B cell (primary cell): ENCODE measurements at regions not wholly inside any gene's neighbourhood (a gene's known extent, or its start where the extent isn't known, plus 50 kb on each side); places are given as distances from the start of the nearest gene placed in this dataset.

Experiments used
- ATAC-seq: fragments of 200-7000 bp; cut with Tn5 transposase; one replicate; pipeline ENCODE4 v1.10.0; 2021; ENCODE audit warnings: low read depth, mild to moderate bottlenecking, moderate number of reproducible peaks, moderate library complexity
- CTCF ChIA-PET: fragments of 350-600 bp; sonication (Branson Sonifier 250); formaldehyde crosslinking; loops from one replicate; lab custom pipeline; 2021; ENCODE audit warnings: antibody characterized with exemption, inconsistent platforms; lab: Charles Lee
- POLR2A ChIA-PET: fragments of 350-600 bp; sonication (Branson Sonifier 250); formaldehyde crosslinking; loops from one replicate; lab custom pipeline; 2021; ENCODE audit warnings: antibody characterized with exemption; lab: Charles Lee
- DNase-seq: peaks from one replicate; pipeline ENCODE4 v3.0.0; 2013
- H2AFZ ChIP-seq: 2 replicates; pipeline ENCODE4 v1.6.1; 2012; ENCODE audit warnings: mild to moderate bottlenecking, low read depth, low read length; ENCODE audit not compliant: insufficient read depth, poor library complexity, severe bottlenecking
- H3K27ac ChIP-seq, 2 donors: 1 replicate in 1 of 2; 2 replicates in 1 of 2; pipeline ENCODE4 v1.5.1; 2012 to 2013; ENCODE audit warnings: low read length in 2 of 2, mild to moderate bottlenecking in 2 of 2, moderate library complexity in 1 of 2
- H3K27me3 ChIP-seq, 4 experiments: fragments of 200-600 bp in 1 of 4; sonication (generic) in 1 of 4; replicated peaks in 1 of 4; 1 replicate in 2 of 4; 2 replicates in 2 of 4; pipeline versions ENCODE4 v1.6.1 to v1.7.0; 2013 to 2016; ENCODE audit warnings: low read length in 3 of 4, mild to moderate bottlenecking in 2 of 4, mixed read lengths in 1 of 4, moderate library complexity in 1 of 4; ENCODE audit not compliant: insufficient read depth in 4 of 4, control insufficient read depth in 3 of 4; ENCODE audit errors: control extremely low read depth in 1 of 4
- H3K36me3 ChIP-seq, 2 experiments: replicated peaks in 1 of 2; 1 replicate in 1 of 2; 2 replicates in 1 of 2; pipeline versions ENCODE4 v1.6.1 to v1.7.1; 2013; ENCODE audit warnings: low read length in 1 of 2; ENCODE audit not compliant: insufficient read depth in 2 of 2, control insufficient read depth in 1 of 2; ENCODE audit errors: control extremely low read depth in 1 of 2, extremely low read depth in 1 of 2
- H3K4me1 ChIP-seq, 2 donors: fragments of 200-600 bp in 1 of 2; sonication (generic) in 1 of 2; 1 replicate in 1 of 2; 2 replicates in 1 of 2; pipeline versions ENCODE4 v1.5.1 to v1.6.1; 2013 to 2017; ENCODE audit warnings: low read length in 2 of 2; ENCODE audit not compliant: control insufficient read depth in 2 of 2, insufficient read depth in 2 of 2
- H3K4me2 ChIP-seq: replicated peaks from 2 replicates; pipeline ENCODE3; 2012; ENCODE audit warnings: mild to moderate bottlenecking, low read depth, low read length; ENCODE audit not compliant: poor library complexity, severe bottlenecking
- H3K4me3 ChIP-seq, 5 experiments: fragments of 200-600 bp in 1 of 5; sonication (generic) in 1 of 5; 1 replicate in 3 of 5; 2 replicates in 2 of 5; pipeline versions ENCODE4 v1.5.1 to v1.7.0; 2011 to 2016; ENCODE audit warnings: low read length in 4 of 5, mild to moderate bottlenecking in 4 of 5, low read depth in 2 of 5, control low read depth in 1 of 5, moderate library complexity in 1 of 5; ENCODE audit not compliant: insufficient read depth in 1 of 5; ENCODE audit errors: control extremely low read depth in 1 of 5, extremely low read depth in 1 of 5
- H3K79me2 ChIP-seq: fragments of 200-600 bp; sonication (generic); one replicate; pipeline ENCODE4 v1.6.0; 2016; ENCODE audit warnings: low read length; ENCODE audit not compliant: control insufficient read depth, insufficient read depth
- H3K9ac ChIP-seq: fragments of 200-600 bp; sonication (generic); 2 replicates; pipeline ENCODE4 v1.6.1; 2017; ENCODE audit warnings: mild to moderate bottlenecking, low read length, moderate library complexity
- H3K9me3 ChIP-seq, 3 donors: one replicate each; pipeline versions ENCODE4 v1.6.1 to v1.7.1; 2013; ENCODE audit warnings: low read length in 2 of 3; ENCODE audit not compliant: control insufficient read depth in 2 of 3, insufficient read depth in 1 of 3; ENCODE audit errors: control extremely low read depth in 1 of 3
- H4K20me1 ChIP-seq: 2 replicates; pipeline ENCODE4 v1.6.0; 2012; ENCODE audit warnings: mild to moderate bottlenecking, low read length; ENCODE audit not compliant: insufficient read depth, control insufficient read depth, poor library complexity, severe bottlenecking
- H3K27ac Mint-ChIP-seq: one replicate; pipeline ENCODE4 v1.8.0; 2021; ENCODE audit warnings: mixed read lengths
- H3K27me3 Mint-ChIP-seq: one replicate; pipeline ENCODE4 v1.8.0; 2021; ENCODE audit warnings: mixed read lengths
- H3K4me1 Mint-ChIP-seq: one replicate; pipeline ENCODE4 v1.8.0; 2021; ENCODE audit warnings: mixed read lengths
- H3K4me3 Mint-ChIP-seq: one replicate; pipeline ENCODE4 v1.8.0; 2021; ENCODE audit warnings: mixed read lengths
- H3K9me3 Mint-ChIP-seq: one replicate; pipeline ENCODE4 v1.8.0; 2022; ENCODE audit warnings: mixed read lengths; ENCODE audit not compliant: insufficient read depth
- CTCF ChIP-seq: fragments of 200-600 bp; IDR thresholded peaks from one replicate; pipeline ENCODE4 v1.8.0; 2022; ENCODE audit warnings: antibody characterized with exemption, mild to moderate bottlenecking
- EZH2 ChIP-seq: IDR thresholded peaks from 2 replicates; pipeline ENCODE4 v1.6.1; 2012; ENCODE audit warnings: borderline replicate concordance, low read depth, mild to moderate bottlenecking, moderate library complexity, low read length; ENCODE audit not compliant: insufficient read depth, poor library complexity, severe bottlenecking
- WGBS: methylation state at CpG from one replicate; pipeline ENCODE4 v1.1.5; 2013; ENCODE audit warnings: missing lambda C conversion rate; ENCODE audit not compliant: insufficient coverage; 5-methylcytosine and 5-hydroxymethylcytosine counted together
- intact Hi-C: fragments of 100-400 bp; cut with micrococcal nuclease; formaldehyde crosslinking; loops from one replicate; pipeline ENCODE4 v1.10.0; 2022

DNA sequence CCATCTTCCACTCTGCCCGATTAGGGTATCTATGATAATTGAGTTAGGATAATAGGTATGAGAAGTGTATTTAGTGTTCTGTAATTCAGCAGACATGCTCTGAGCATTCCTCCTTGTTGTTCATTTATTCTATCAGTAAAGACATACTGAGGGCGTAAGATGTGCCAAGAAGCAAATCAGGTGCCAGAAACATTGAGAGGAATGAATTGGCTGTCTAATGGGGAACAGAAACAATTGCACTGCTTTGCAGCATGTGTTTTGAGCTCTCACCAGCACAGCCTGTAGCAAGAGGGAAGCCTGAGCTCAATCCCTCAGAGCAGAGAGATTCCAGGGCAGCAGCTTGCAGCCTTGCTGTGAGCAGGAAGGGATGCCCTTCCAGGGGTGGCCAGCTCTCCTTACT is 589.3 kb downstream of the BCL11B start:
- ChIA-PET POLR2A (no interaction called here), CTCF (no interaction called here)
- H3K27me3 ChIP-seq: no peaks in the 10 kb centered on the region
- H3K4me3 ChIP-seq: no peak overlapping the region
- no peaks in the 10 kb centered on the region for H3K4me1 ChIP-seq
- Mint-ChIP-seq H3K4me3 (no peak overlapping the region), H3K27ac (no peak overlapping the region), H3K27me3 (no peaks in the 10 kb centered on the region), H3K9me3 (no peaks in the 10 kb centered on the region), H3K4me1 (no peaks in the 10 kb centered on the region)
- DNase-seq (no peak), ATAC-seq (no peak)
- 100% methylated on average over 1 of the region's 2 CpGs for WGBS
- TF ChIP-seq EZH2: no peak
- TF ChIP-seq CTCF: no peak
- no peak overlapping the region for H3K4me2 ChIP-seq
- H3K9me3 ChIP-seq: peaks cover 2 to 43% (median 2%) of the 10 kb centered on the region in 3 donors
- intact Hi-C loops: no loop called here
- no peaks in the 10 kb centered on the region for H4K20me1 ChIP-seq
- no peak overlapping the region for H3K27ac ChIP-seq
- H2AFZ ChIP-seq: no peak overlapping the region
- H3K9ac ChIP-seq: no peak overlapping the region
- H3K79me2 ChIP-seq: no peaks in the 10 kb centered on the region
- no peaks in the 10 kb centered on the region for H3K36me3 ChIP-seq

- no peak for TF ChIP-seq EZH2
- TF ChIP-seq CTCF: no peak
- DNase-seq (no peak), ATAC-seq (no peak)
- Histone ChIP-seq H3K4me2 (no peak overlapping the region), H3K4me1 (no peaks in the 10 kb centered on the region), H3K79me2 (no peaks in the 10 kb centered on the region), H3K4me3 (no peak overlapping the region), H4K20me1 (no peaks in the 10 kb centered on the region), H3K27ac (no peak overlapping the region), H3K9ac (no peak overlapping the region), H3K9me3 (peaks cover 0 to 44% (median 0%) of the 10 kb centered on the region in 3 donors), H3K36me3 (no peaks in the 10 kb centered on the region), H3K27me3 (no peaks in the 10 kb centered on the region), H2AFZ (no peak overlapping the region)
- Mint-ChIP-seq H3K27ac (no peak overlapping the region), H3K9me3 (peaks cover 1% of the 10 kb centered on the region), H3K27me3 (no peaks in the 10 kb centered on the region), H3K4me3 (no peak overlapping the region), H3K4me1 (no peaks in the 10 kb centered on the region)
- 72% methylated on average over 3 of the region's 4 CpGs for WGBS
- ChIA-PET CTCF (no interaction called here), POLR2A (no interaction called here)
- intact Hi-C loops: no loop called here
Observed at GRCh38 chr14:98684468-98684867, 587.5 kb downstream of the BCL11B start.
